OCI-LY3 (cell line): ENCODE measurements at regions not wholly inside any gene's neighbourhood (a gene's known extent, or its start where the extent isn't known, plus 50 kb on each side); places are given as distances from the start of the nearest gene placed in this dataset.

ENCODE experiments used
- CTCF ChIP-seq: fragments of 200-600, 300-600 bp; sonication (generic); IDR thresholded peaks from 2 replicates; pipeline ENCODE4 v1.5.1; 2014; ENCODE audit warnings: antibody characterized with exemption, low read length, low read depth
- EZH2phosphoT487 ChIP-seq: fragments of 200-600 bp; shearing (Covaris generic); IDR thresholded peaks from 2 replicates; pipeline ENCODE4 v1.6.1; 2018; ENCODE audit warnings: antibody characterized with exemption, mixed run types, low read depth

GRCh38 chr2:234843411-234843810 lies 108.4 kb upstream of the SH3BP4 start:
- TF ChIP-seq CTCF = no peak
- TF ChIP-seq EZH2phosphoT487 = no peak
